ENCODE measurements at regions not wholly inside any gene's neighbourhood (a gene's known extent, or its start where the extent isn't known, plus 50 kb on each side); places are given as distances from the start of the nearest gene placed in this dataset.

- TF ChIP-seq CTCF (IDR thresholded peaks at IDR 0.05): no peak
- TF ChIP-seq POLR2A (IDR thresholded peaks at IDR 0.05): no peak
- TF ChIP-seq POLR2AphosphoS5 (IDR thresholded peaks at IDR 0.05): no peak
- TF ChIP-seq EP300 (IDR thresholded peaks at IDR 0.05): no peak
Measured at GRCh38 chr4:117874216-117874615, 160.1 kb upstream of the NDST3 start.

Data from gastroesophageal sphincter (tissue), 3 donors.